Right lobe of liver (tissue), 4 donors: ENCODE measurements at regions not wholly inside any gene's neighbourhood (a gene's known extent, or its start where the extent isn't known, plus 50 kb on each side); places are given as distances from the start of the nearest gene placed in this dataset.

Source experiments
- CTCF ChIP-seq, 4 donors: fragments of 200-600 bp in 3 of 4; fragments of 450-650 bp in 1 of 4; IDR thresholded peaks; one replicate each; pipeline versions ENCODE4 v1.5.1 to v1.8.0; 2016 to 2022; ENCODE audit warnings: antibody characterized with exemption in 4 of 4, mild to moderate bottlenecking in 2 of 4
- POLR2A ChIP-seq: fragments of 450-650 bp; IDR thresholded peaks from one replicate; pipeline ENCODE4 v1.6.1; 2017; ENCODE audit warnings: antibody characterized with exemption, mild to moderate bottlenecking
- donor health status: DM: no; HTN: no; CAD: no.
- donor health status: DM: no; HTN: no; CAD: no.
- donor health status: DM: no; HTN: yes; CAD: no.

GRCh38 chrX:35015621-35016020 is 73.0 kb downstream of the FAM47B start:
- TF ChIP-seq CTCF (IDR thresholded peaks at IDR 0.05) (no peak), POLR2A (no peak)
